IMR-90 (cell line): ENCODE measurements at regions not wholly inside any gene's neighbourhood (a gene's known extent, or its start where the extent isn't known, plus 50 kb on each side); places are given as distances from the start of the nearest gene placed in this dataset.

Experiments
- ATAC-seq: fragments of 200-7000 bp; cut with Tn5 transposase; 2 replicates; pipeline ENCODE4 v1.9.1; 2020; ENCODE audit warnings: low read depth, mild to moderate bottlenecking, moderate library complexity
- BruUV-seq: library from RNA; stranded (reverse); fragments of 400-500 nt; replicated peaks from 2 replicates; lab custom pipeline; 2021; lab: Mats Ljungman, UMichigan
- CTCF ChIA-PET: fragments of 300-600 bp; formaldehyde crosslinking; extraction: SDS; loops from one replicate; lab custom pipeline; 2021; ENCODE audit warnings: antibody characterized with exemption; lab: Yijun Ruan, JAX
- POLR2A ChIA-PET: fragments of 300-600 bp; sonication (Branson Sonifier 250); formaldehyde crosslinking; loops from one replicate; lab custom pipeline; 2022; ENCODE audit warnings: antibody characterized with exemption; ENCODE audit not compliant: unreplicated experiment; lab: Charles Lee
- DNase-seq: peaks from one replicate; pipeline ENCODE4 v3.0.0; 2013
- H2AFZ ChIP-seq: replicated peaks from 2 replicates; pipeline ENCODE3; 2013; ENCODE audit warnings: low read length, mild to moderate bottlenecking; ENCODE audit not compliant: poor library complexity
- H2AK5ac ChIP-seq: 2 replicates; pipeline ENCODE4 v1.6.1; 2013; ENCODE audit warnings: low read depth, low read length, inconsistent platforms
- H2AK9ac ChIP-seq: replicated peaks from 2 replicates; pipeline ENCODE3; 2013; ENCODE audit warnings: mild to moderate bottlenecking, low read depth, low read length, moderate library complexity; ENCODE audit not compliant: poor library complexity
- H2BK120ac ChIP-seq: 2 replicates; pipeline ENCODE4 v1.6.1; 2013; ENCODE audit warnings: low read depth, low read length, inconsistent platforms
- H2BK15ac ChIP-seq: 3 replicates; pipeline ENCODE4 v1.6.1; 2013; ENCODE audit warnings: low read depth, low read length, inconsistent platforms
- H2BK20ac ChIP-seq: 2 replicates; pipeline ENCODE4 v1.6.1; 2013; ENCODE audit warnings: low read depth, mild to moderate bottlenecking, inconsistent platforms, low read length, moderate library complexity
- H2BK5ac ChIP-seq: 2 replicates; pipeline ENCODE4 v1.6.1; 2013; ENCODE audit warnings: mild to moderate bottlenecking, low read depth, low read length, inconsistent platforms; ENCODE audit not compliant: poor library complexity, severe bottlenecking
- H3K14ac ChIP-seq: replicated peaks from 2 replicates; pipeline ENCODE4 v1.6.1; 2013; ENCODE audit warnings: low read depth, low read length, inconsistent platforms
- H3K18ac ChIP-seq: 2 replicates; pipeline ENCODE4 v1.6.1; 2013; ENCODE audit warnings: low read depth, low read length, control low read depth
- H3K23ac ChIP-seq: 2 replicates; pipeline ENCODE4 v1.6.1; 2013; ENCODE audit warnings: low read depth, low read length, inconsistent platforms
- H3K27ac ChIP-seq: 2 replicates; pipeline ENCODE4 v1.5.1; 2013; ENCODE audit warnings: mild to moderate bottlenecking, control low read depth, low read length; ENCODE audit not compliant: insufficient read depth
- H3K27me3 ChIP-seq: 2 replicates; pipeline ENCODE4 v1.6.1; 2013; ENCODE audit warnings: low read length; ENCODE audit not compliant: control insufficient read depth, insufficient read depth
- H3K36me3 ChIP-seq: 2 replicates; pipeline ENCODE4 v1.6.1; 2013; ENCODE audit warnings: low read length, mixed read lengths; ENCODE audit not compliant: control insufficient read depth, insufficient read depth
- H3K4ac ChIP-seq: 2 replicates; pipeline ENCODE4 v1.6.1; 2013; ENCODE audit warnings: low read depth, low read length, inconsistent platforms
- H3K4me1 ChIP-seq: 2 replicates; pipeline ENCODE4 v1.6.1; 2013; ENCODE audit warnings: low read length, mixed read lengths; ENCODE audit not compliant: control insufficient read depth, insufficient read depth
- H3K4me2 ChIP-seq: 2 replicates; pipeline ENCODE4 v1.6.1; 2013; ENCODE audit warnings: low read depth, mild to moderate bottlenecking, control low read depth, low read length, moderate library complexity
- H3K4me3 ChIP-seq: 2 replicates; pipeline ENCODE4 v1.5.1; 2013; ENCODE audit warnings: low read depth, mild to moderate bottlenecking, control low read depth, low read length, moderate library complexity; ENCODE audit not compliant: insufficient read depth
- H3K56ac ChIP-seq: 2 replicates; pipeline ENCODE4 v1.6.1; 2013; ENCODE audit warnings: low read length, inconsistent platforms; ENCODE audit not compliant: insufficient read depth; ENCODE audit errors: extremely low read depth
- H3K79me1 ChIP-seq, 2 experiments: 2 replicates each; pipeline ENCODE4 v1.6.1; 2013; ENCODE audit warnings: low read length in 2 of 2, inconsistent platforms in 1 of 2, low read depth in 1 of 2
- H3K9ac ChIP-seq: 2 replicates; pipeline ENCODE4 v1.6.1; 2013; ENCODE audit warnings: low read depth, low read length, control low read depth
- H3K9me1 ChIP-seq: 2 replicates; pipeline ENCODE4 v1.6.1; 2013; ENCODE audit warnings: low read length, inconsistent platforms; ENCODE audit not compliant: insufficient read depth
- H3K9me3 ChIP-seq: 2 replicates; pipeline ENCODE4 v1.6.1; 2013; ENCODE audit warnings: low read length; ENCODE audit not compliant: control insufficient read depth, insufficient read depth
- H4K20me1 ChIP-seq: 2 replicates; pipeline ENCODE4 v1.6.1; 2013; ENCODE audit warnings: low read length, inconsistent platforms; ENCODE audit not compliant: insufficient read depth
- H4K5ac ChIP-seq: 2 replicates; pipeline ENCODE4 v1.6.1; 2013; ENCODE audit warnings: mild to moderate bottlenecking, low read depth, low read length, control low read depth
- H4K8ac ChIP-seq, 2 experiments: 2 replicates each; pipeline ENCODE4 v1.6.1; 2013; ENCODE audit warnings: low read depth in 2 of 2, low read length in 2 of 2, control low read depth in 1 of 2, inconsistent platforms in 1 of 2
- H4K91ac ChIP-seq: 2 replicates; pipeline ENCODE4 v1.6.1; 2013; ENCODE audit warnings: low read depth, low read length, inconsistent platforms; ENCODE audit not compliant: insufficient read depth
- BHLHE40 ChIP-seq: fragments of 150-350 bp; IDR thresholded peaks from 2 replicates; pipeline ENCODE4 v1.6.1; 2016; ENCODE audit warnings: mild to moderate bottlenecking, low read depth, low read length
- NFE2L2 ChIP-seq: fragments of 150-350 bp; IDR thresholded peaks from 2 replicates; pipeline ENCODE4 v1.6.1; 2016; ENCODE audit warnings: low read depth, mild to moderate bottlenecking, low read length
- WGBS, 2 experiments: methylation state at CpG; one replicate each; pipeline versions ENCODE4 v1.1.5 to v1.1.7; 2013; ENCODE audit warnings: missing lambda C conversion rate in 2 of 2; ENCODE audit not compliant: insufficient read length in 1 of 2; ENCODE audit errors: extremely low coverage in 2 of 2; 5-methylcytosine and 5-hydroxymethylcytosine counted together
- dilution Hi-C: fragments of 300-500 bp; cut with HindIII; formaldehyde crosslinking; loops from one replicate; pipeline ENCODE4 v1.14.3; 2018; ENCODE audit warnings: low sequenced_read_pairs; ENCODE audit not compliant: unreplicated experiment
- in situ Hi-C: fragments of 300-500 bp; cut with MboI; formaldehyde crosslinking; loops from 3 replicates; pipeline ENCODE4 v1.14.3; 2019; ENCODE audit warnings: low sequenced_read_pairs, inconsistent platforms, mixed read lengths
- intact Hi-C: fragments of 100-400 bp; cut with micrococcal nuclease; formaldehyde crosslinking; loops from 2 replicates; pipeline ENCODE4 v1.10.0; 2022

- ATAC-seq (no peak), DNase-seq (no peak)
- no peak overlapping the region for H3K4ac ChIP-seq
- no peak overlapping the region for H2BK120ac ChIP-seq
- no peak overlapping the region for H4K91ac ChIP-seq
- H2AFZ ChIP-seq, result no peak overlapping the region
- in situ Hi-C loops, result loop anchor here (10.0 kb wide), 1 partner anchor 255 kb away; no protein-coding TSS in a partner anchor
- ChIA-PET POLR2A (no interaction called here), CTCF (interaction anchor here (0.8 kb wide), 1 partner anchor 8 kb away, joined by 3 read pairs; no protein-coding TSS in a partner anchor)
- TF ChIP-seq BHLHE40 (no peak), NFE2L2 (no peak)
- H3K56ac ChIP-seq, result no peak overlapping the region
- intact Hi-C loops, result loop anchor here (5.0 to 10.0 kb wide), 3 partner anchors 88 to 675 kb away; no protein-coding TSS in a partner anchor
- no peak overlapping the region for H2BK15ac ChIP-seq
- peaks cover 3% of the 10 kb centered on the region; the same call in 1 of the 2 replicates for H3K4me1 ChIP-seq
- H3K9me1 ChIP-seq, result peaks cover 10% of the 10 kb centered on the region
- H3K79me1 ChIP-seq, result no peaks in the 10 kb centered on the region
- no peaks in the 10 kb centered on the region; the same call in 1 of the 2 replicates for H4K20me1 ChIP-seq
- no peak overlapping the region for H2AK9ac ChIP-seq
- no peak overlapping the region for H3K4me3 ChIP-seq
- H3K27ac ChIP-seq, result no peak overlapping the region
- no peak overlapping the region for H3K4me2 ChIP-seq
- no peak overlapping the region for H4K5ac ChIP-seq
- H2BK20ac ChIP-seq, result no peak overlapping the region
- 60% methylated on average over 1 of the region's 9 CpGs; no CpG with 5 or more reads in 1 of the 2 experiments for WGBS, 2 experiments
- no peak overlapping the region for H3K23ac ChIP-seq
- no peak overlapping the region for H2BK5ac ChIP-seq
- H4K8ac ChIP-seq, result no peak overlapping the region
- H3K14ac ChIP-seq, result no peak overlapping the region
- no peaks in the 10 kb centered on the region for H3K36me3 ChIP-seq
- H2AK5ac ChIP-seq, result no peak overlapping the region
- H3K9me3 ChIP-seq, result no peaks in the 10 kb centered on the region; the same call in 1 of the 2 replicates
- BruUV-seq, result no TSS peak
- no peak overlapping the region for H3K9ac ChIP-seq
- dilution Hi-C loops, result no loop called here
- H3K27me3 ChIP-seq, result no peaks in the 10 kb centered on the region
- H3K18ac ChIP-seq, result no peak overlapping the region
Observed at GRCh38 chr10:78299851-78300468, 266.3 kb downstream of the RPS24 start.
